H1 (cell line): ENCODE measurements at regions not wholly inside any gene's neighbourhood (a gene's known extent, or its start where the extent isn't known, plus 50 kb on each side); places are given as distances from the start of the nearest gene placed in this dataset.

Experiments used
- CTCF ChIA-PET: fragments of 300-600 bp; sonication (Branson Sonifier 250); formaldehyde crosslinking; loops from one replicate; lab custom pipeline; 2021; ENCODE audit not compliant: partially characterized antibody; lab: Charles Lee
- POLR2A ChIA-PET: fragments of 300-600 bp; sonication (Branson Sonifier 250); formaldehyde crosslinking; loops from one replicate; lab custom pipeline; 2021; ENCODE audit warnings: inconsistent platforms; ENCODE audit not compliant: partially characterized antibody; lab: Charles Lee
- DNase-seq, 2 experiments: peaks; one replicate each; pipeline versions ENCODE4 v3.0.0 to v3.0.0-alpha.2; 2010 to 2022; ENCODE audit warnings: low spot score in 2 of 2, low read depth in 1 of 2, mixed read lengths in 1 of 2
- FAIRE-seq: peaks from 2 replicates; lab custom pipeline; 2011; peaks lifted over from hg19 to GRCh38; lab: Jason Lieb, UNC
- H2AFZ ChIP-seq: 2 replicates; pipeline ENCODE4 v1.8.1; 2012; ENCODE audit warnings: low read length, inconsistent platforms
- H2AK5ac ChIP-seq: 2 replicates; pipeline ENCODE4 v1.6.1; 2013; ENCODE audit warnings: low read depth, low read length
- H2BK120ac ChIP-seq: replicated peaks from 2 replicates; pipeline ENCODE3; 2013; ENCODE audit warnings: low read depth, low read length, inconsistent platforms
- H2BK12ac ChIP-seq: 2 replicates; pipeline ENCODE4 v1.6.1; 2013; ENCODE audit warnings: low read depth, low read length
- H2BK15ac ChIP-seq: 2 replicates; pipeline ENCODE4 v1.6.1; 2013; ENCODE audit warnings: low read length
- H2BK20ac ChIP-seq: 2 replicates; pipeline ENCODE4 v1.6.1; 2013; ENCODE audit warnings: low read length
- H2BK5ac ChIP-seq: 2 replicates; pipeline ENCODE4 v1.6.1; 2013; ENCODE audit warnings: low read depth, low read length
- H3K14ac ChIP-seq: 2 replicates; pipeline ENCODE4 v1.6.1; 2013; ENCODE audit warnings: inconsistent platforms; ENCODE audit not compliant: insufficient read length
- H3K18ac ChIP-seq: 2 replicates; pipeline ENCODE4 v1.6.1; 2013; ENCODE audit warnings: low read length; ENCODE audit errors: extremely low read depth
- H3K23ac ChIP-seq: 2 replicates; pipeline ENCODE4 v1.6.1; 2013; ENCODE audit warnings: inconsistent platforms; ENCODE audit not compliant: insufficient read length
- H3K23me2 ChIP-seq: 2 replicates; pipeline ENCODE4 v1.6.1; 2013; ENCODE audit warnings: low read depth, low read length
- H3K27ac ChIP-seq: 2 replicates; pipeline ENCODE4 v1.6.1; 2011; ENCODE audit warnings: low read depth, low read length, inconsistent platforms
- H3K27me3 ChIP-seq, 4 experiments: replicated peaks in 1 of 4; 1 replicate in 1 of 4; 2 replicates in 3 of 4; pipeline versions ENCODE4 v1.6.1 to v1.8.1; 2011 to 2013; ENCODE audit warnings: low read length in 3 of 4, mild to moderate bottlenecking in 3 of 4, inconsistent platforms in 2 of 4, mixed read lengths in 2 of 4, moderate library complexity in 1 of 4; ENCODE audit not compliant: control insufficient read depth in 3 of 4, insufficient read depth in 3 of 4; ENCODE audit errors: extremely low read depth in 1 of 4
- H3K36me3 ChIP-seq, 4 experiments: 2 replicates each; pipeline versions ENCODE4 v1.6.1 to v1.8.1; 2011 to 2013; ENCODE audit warnings: mild to moderate bottlenecking in 4 of 4, low read length in 3 of 4, moderate library complexity in 2 of 4, control low read depth in 1 of 4, inconsistent platforms in 1 of 4; ENCODE audit not compliant: insufficient read depth in 4 of 4, control insufficient read depth in 2 of 4
- H3K4ac ChIP-seq: replicated peaks from 2 replicates; pipeline ENCODE3; 2013; ENCODE audit warnings: low read length, low read depth, mixed read lengths, inconsistent platforms; ENCODE audit not compliant: insufficient read length
- H3K4me1 ChIP-seq, 4 experiments: replicated peaks in 1 of 4; 1 replicate in 1 of 4; 2 replicates in 3 of 4; pipeline versions ENCODE4 v1.6.1 to v1.8.1; 2011 to 2013; ENCODE audit warnings: low read length in 3 of 4, inconsistent platforms in 2 of 4, mixed read lengths in 1 of 4; ENCODE audit not compliant: insufficient read depth in 4 of 4, control insufficient read depth in 3 of 4
- H3K4me2 ChIP-seq, 2 experiments: 2 replicates each; pipeline versions ENCODE4 v1.6.1 to v1.8.1; 2011 to 2013; ENCODE audit warnings: low read depth in 2 of 2, low read length in 2 of 2, control low read depth in 1 of 2, inconsistent platforms in 1 of 2, mild to moderate bottlenecking in 1 of 2; ENCODE audit not compliant: insufficient read depth in 1 of 2
- H3K4me3 ChIP-seq, 4 experiments: fragments of 200-600, 300-600 bp in 1 of 4; sonication (generic), shearing (Covaris generic), sonication (Bioruptor Twin) in 1 of 4; 2 replicates each; pipeline versions ENCODE4 v1.5.1 to v1.8.1; 2011 to 2016; ENCODE audit warnings: low read length in 4 of 4, low read depth in 3 of 4, control low read depth in 2 of 4, inconsistent platforms in 2 of 4, mild to moderate bottlenecking in 2 of 4, mixed read lengths in 1 of 4, moderate library complexity in 1 of 4; ENCODE audit not compliant: insufficient read depth in 2 of 4; ENCODE audit errors: extremely low read depth in 1 of 4
- H3K56ac ChIP-seq: replicated peaks from 2 replicates; pipeline ENCODE3; 2013; ENCODE audit warnings: low read depth, mild to moderate bottlenecking, mixed read lengths, low read length, inconsistent platforms; ENCODE audit not compliant: insufficient read length
- H3K79me1 ChIP-seq: 2 replicates; pipeline ENCODE4 v1.6.1; 2013; ENCODE audit warnings: low read depth, low read length, control low read depth
- H3K79me2 ChIP-seq, 2 experiments: 2 replicates each; pipeline versions ENCODE4 v1.6.1 to v1.8.1; 2012 to 2013; ENCODE audit warnings: low read length in 2 of 2, mild to moderate bottlenecking in 2 of 2, inconsistent platforms in 1 of 2; ENCODE audit not compliant: insufficient read depth in 2 of 2, control insufficient read depth in 1 of 2
- H3K9ac ChIP-seq, 4 experiments: replicated peaks in 1 of 4; 1 replicate in 1 of 4; 2 replicates in 3 of 4; pipeline versions ENCODE4 v1.6.1 to v1.8.1; 2011 to 2013; ENCODE audit warnings: low read depth in 3 of 4, low read length in 3 of 4, control low read depth in 2 of 4, mild to moderate bottlenecking in 2 of 4, moderate library complexity in 2 of 4, inconsistent platforms in 1 of 4; ENCODE audit errors: extremely low read depth in 1 of 4
- H3K9me3 ChIP-seq, 2 experiments: 2 replicates each; pipeline versions ENCODE4 v1.6.1 to v1.8.1; 2012 to 2013; ENCODE audit warnings: mild to moderate bottlenecking in 2 of 2, moderate library complexity in 2 of 2, control low read depth in 1 of 2, inconsistent platforms in 1 of 2, low read depth in 1 of 2, low read length in 1 of 2, mixed read lengths in 1 of 2; ENCODE audit not compliant: insufficient read depth in 2 of 2
- H4K20me1 ChIP-seq, 2 experiments: replicated peaks in 1 of 2; 2 replicates each; pipeline versions ENCODE3 to v1.8.1; 2011 to 2013; ENCODE audit warnings: inconsistent platforms in 2 of 2, low read length in 2 of 2, mild to moderate bottlenecking in 1 of 2; ENCODE audit not compliant: insufficient read depth in 2 of 2, control insufficient read depth in 1 of 2
- H4K5ac ChIP-seq: 2 replicates; pipeline ENCODE4 v1.6.1; 2013; ENCODE audit warnings: low read length, low read depth, mixed read lengths, inconsistent platforms; ENCODE audit not compliant: insufficient read length
- H4K8ac ChIP-seq: 2 replicates; pipeline ENCODE4 v1.8.0; 2013; ENCODE audit warnings: mild to moderate bottlenecking, moderate library complexity, low read length, inconsistent platforms; ENCODE audit not compliant: insufficient read depth; ENCODE audit errors: extremely low read depth
- H4K91ac ChIP-seq: replicated peaks from 2 replicates; pipeline ENCODE3; 2013; ENCODE audit warnings: low read length, mixed read lengths, inconsistent platforms; ENCODE audit not compliant: insufficient read length
- BRCA1 ChIP-seq: IDR thresholded peaks from 2 replicates; pipeline ENCODE4 v1.6.1; 2012; ENCODE audit warnings: low read depth, low read length, improper control_type of control experiment
- CBX8 ChIP-seq: fragments of 300-800, 300-1000 bp; sonication (generic); IDR thresholded peaks from 2 replicates; pipeline ENCODE4 v1.7.1; 2016; ENCODE audit warnings: low read depth, low read length, borderline replicate concordance
- CEBPB ChIP-seq: IDR thresholded peaks from 2 replicates; pipeline ENCODE4 v1.6.1; 2012; ENCODE audit warnings: low read depth, low read length
- CTCF ChIP-seq, 3 experiments: IDR thresholded peaks; 1 replicate in 2 of 3; 2 replicates in 1 of 3; pipeline versions ENCODE4 v1.5.1 to v1.6.1; 2011; ENCODE audit warnings: low read length in 3 of 3, mild to moderate bottlenecking in 3 of 3, inconsistent platforms in 2 of 3, low read depth in 1 of 3, moderate library complexity in 1 of 3; ENCODE audit not compliant: insufficient read depth in 1 of 3; ENCODE audit errors: control extremely low read depth in 1 of 3
- JUND ChIP-seq: IDR thresholded peaks from 2 replicates; pipeline ENCODE4 v1.6.1; 2011; ENCODE audit warnings: mild to moderate bottlenecking, improper control_type of control experiment, low read length
- KDM4A ChIP-seq: IDR thresholded peaks from one replicate; pipeline ENCODE4 v1.7.1; 2012; ENCODE audit warnings: low read depth, mild to moderate bottlenecking, moderate library complexity, low read length, inconsistent platforms; ENCODE audit not compliant: severe bottlenecking
- SIX5 ChIP-seq: IDR thresholded peaks from 2 replicates; pipeline ENCODE4 v1.6.1; 2011; ENCODE audit warnings: mild to moderate bottlenecking, low read depth, low read length
- USF2 ChIP-seq: IDR thresholded peaks from 2 replicates; pipeline ENCODE4 v1.6.1; 2011; ENCODE audit warnings: low read length, improper control_type of control experiment
- WGBS, 2 experiments: shearing (Covaris generic) in 1 of 2; methylation state at CpG; one replicate each; pipeline versions ENCODE4 v1.1.6 to v1.1.7; 2013 to 2015; ENCODE audit warnings: low lambda C conversion rate in 2 of 2, mixed read lengths in 2 of 2, inconsistent platforms in 1 of 2, low coverage in 1 of 2, missing lambda C conversion rate in 1 of 2; ENCODE audit not compliant: insufficient replicate concordance in 2 of 2, insufficient coverage in 1 of 2, insufficient read length in 1 of 2; ENCODE audit errors: extremely low coverage in 1 of 2, missing lambda C conversion rate in 1 of 2; 5-methylcytosine and 5-hydroxymethylcytosine counted together

- Histone ChIP-seq H3K27ac (no peak overlapping the region), H3K9ac (no peak overlapping the region), H4K8ac (no peak overlapping the region), H4K20me1 (no peaks in the 10 kb centered on the region), H3K9me3 (peaks cover 4 to 6% of the 10 kb centered on the region in 2 experiments; a peak in 1 of 4 replicates), H2BK5ac (no peak overlapping the region), H3K56ac (no peak overlapping the region), H3K79me1 (no peaks in the 10 kb centered on the region), H4K91ac (no peak overlapping the region), H3K23me2 (no peaks in the 10 kb centered on the region), H3K23ac (no peak overlapping the region), H4K5ac (no peak overlapping the region), H2BK15ac (no peak overlapping the region), H2BK12ac (no peak overlapping the region), H3K79me2 (no peaks in the 10 kb centered on the region), H3K18ac (no peak overlapping the region), H2AK5ac (no peak overlapping the region), H3K4me3 (no peak overlapping the region), H3K4ac (no peak overlapping the region), H3K4me1 (no peaks in the 10 kb centered on the region), H3K4me2 (no peak overlapping the region), H3K14ac (no peak overlapping the region), H2BK120ac (no peak overlapping the region), H3K27me3 (no peaks in the 10 kb centered on the region), H2AFZ (no peak overlapping the region), H2BK20ac (no peak overlapping the region), H3K36me3 (no peaks in the 10 kb centered on the region)
- FAIRE-seq (no peak), DNase-seq (no peak)
- TF ChIP-seq KDM4A: no peak
- no peak for TF ChIP-seq USF2
- no peak for TF ChIP-seq CTCF (IDR thresholded peaks at IDR 0.05; ENCODE audit: control extremely low read depth in 1 of 3, insufficient read depth in 1 of 3, low read depth in 1 of 3, low read length in 3 of 3)
- no peak for TF ChIP-seq CBX8
- no peak for TF ChIP-seq SIX5
- no peak for TF ChIP-seq JUND
- no peak for TF ChIP-seq BRCA1
- TF ChIP-seq CEBPB: no peak
- 93% methylated on average over 2 of the region's 2 CpGs; no CpG with 5 or more reads in 1 of the 2 experiments for WGBS, 2 experiments
- ChIA-PET POLR2A (no interaction called here), CTCF (interaction anchor here (1.8 kb wide), 1 partner anchor 11 kb away, joined by 3 read pairs; no protein-coding TSS in a partner anchor)
Observed at GRCh38 chr1:191695865-191696264, 462.4 kb upstream of the RGS18 start.
